ENCODE measurements at regions not wholly inside any gene's neighbourhood (a gene's known extent, or its start where the extent isn't known, plus 50 kb on each side); places are given as distances from the start of the nearest gene placed in this dataset.

DNA sequence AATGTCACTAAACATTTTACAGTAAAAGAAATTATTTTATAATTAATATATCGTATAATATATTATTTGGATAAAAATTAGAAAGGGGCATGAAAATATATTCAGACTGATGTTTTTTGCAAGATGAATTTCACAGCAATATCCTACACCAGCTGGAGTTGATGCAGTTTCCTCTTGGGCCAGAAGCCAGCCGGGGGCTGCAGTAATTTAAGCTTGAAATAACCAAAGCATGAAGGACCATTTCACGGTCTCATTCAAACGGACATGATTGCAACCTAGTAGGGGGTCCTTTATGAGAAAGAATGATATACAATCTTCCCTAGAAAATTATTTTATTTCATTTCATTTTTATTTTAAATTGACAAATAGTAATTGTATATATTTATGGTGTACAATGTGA lies 797.2 kb upstream of the PCDH9 start:
- TF ChIP-seq KLF16 (IDR thresholded peaks at IDR 0.05) (no peak), FOXK2 (conservative IDR thresholded peaks at IDR 0.05 in 1 of 2, IDR thresholded peaks at IDR 0.05 in 1 of 2; ENCODE audit: low read depth in 2 of 2) (no peak), CTCF (IDR thresholded peaks at IDR 0.05 in 2 of 3, conservative IDR thresholded peaks at IDR 0.05 in 1 of 3; ENCODE audit: insufficient read depth in 2 of 3, low read depth in 1 of 3, low read length in 3 of 3) (no peak), POLR2AphosphoS5 (IDR thresholded peaks at IDR 0.05; ENCODE audit: control insufficient read depth, insufficient read depth, low read depth, low read length) (no peak), FOSL1 (tag; conservative IDR thresholded peaks at IDR 0.05) (no peak), ZNF830 (CRISPR knock-in tag; IDR thresholded peaks at IDR 0.05) (no peak), CEBPB (tag; IDR thresholded peaks at IDR 0.05) (no peak), DPF2 (IDR thresholded peaks at IDR 0.05) (no peak), RNF2 (IDR thresholded peaks at IDR 0.05) (no peak)
- TF ChIP-seq, protein P1, sequence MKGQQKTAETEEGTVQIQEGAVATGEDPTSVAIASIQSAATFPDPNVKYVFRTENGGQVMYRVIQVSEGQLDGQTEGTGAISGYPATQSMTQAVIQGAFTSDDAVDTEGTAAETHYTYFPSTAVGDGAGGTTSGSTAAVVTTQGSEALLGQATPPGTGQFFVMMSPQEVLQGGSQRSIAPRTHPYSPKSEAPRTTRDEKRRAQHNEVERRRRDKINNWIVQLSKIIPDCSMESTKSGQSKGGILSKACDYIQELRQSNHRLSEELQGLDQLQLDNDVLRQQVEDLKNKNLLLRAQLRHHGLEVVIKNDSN (CRISPR knock-in tag; IDR thresholded peaks at IDR 0.05) = no peak

Measured in K562 (cell line).